IMR-90 (cell line): ENCODE measurements at regions not wholly inside any gene's neighbourhood (a gene's known extent, or its start where the extent isn't known, plus 50 kb on each side); places are given as distances from the start of the nearest gene placed in this dataset.

Source experiments
- ATAC-seq: fragments of 200-7000 bp; cut with Tn5 transposase; 2 replicates; pipeline ENCODE4 v1.9.1; 2020; ENCODE audit warnings: low read depth, mild to moderate bottlenecking, moderate library complexity
- BruUV-seq: library from RNA; stranded (reverse); fragments of 400-500 nt; replicated peaks from 2 replicates; lab custom pipeline; 2021; lab: Mats Ljungman, UMichigan
- CTCF ChIA-PET: fragments of 300-600 bp; formaldehyde crosslinking; extraction: SDS; loops from one replicate; lab custom pipeline; 2021; ENCODE audit warnings: antibody characterized with exemption; lab: Yijun Ruan, JAX
- POLR2A ChIA-PET: fragments of 300-600 bp; sonication (Branson Sonifier 250); formaldehyde crosslinking; loops from one replicate; lab custom pipeline; 2022; ENCODE audit warnings: antibody characterized with exemption; ENCODE audit not compliant: unreplicated experiment; lab: Charles Lee
- DNase-seq: peaks from one replicate; pipeline ENCODE4 v3.0.0; 2013
- H2AFZ ChIP-seq: replicated peaks from 2 replicates; pipeline ENCODE3; 2013; ENCODE audit warnings: low read length, mild to moderate bottlenecking; ENCODE audit not compliant: poor library complexity
- H2AK5ac ChIP-seq: 2 replicates; pipeline ENCODE4 v1.6.1; 2013; ENCODE audit warnings: low read depth, low read length, inconsistent platforms
- H2AK9ac ChIP-seq: replicated peaks from 2 replicates; pipeline ENCODE3; 2013; ENCODE audit warnings: mild to moderate bottlenecking, low read depth, low read length, moderate library complexity; ENCODE audit not compliant: poor library complexity
- H2BK120ac ChIP-seq: 2 replicates; pipeline ENCODE4 v1.6.1; 2013; ENCODE audit warnings: low read depth, low read length, inconsistent platforms
- H2BK15ac ChIP-seq: 3 replicates; pipeline ENCODE4 v1.6.1; 2013; ENCODE audit warnings: low read depth, low read length, inconsistent platforms
- H2BK20ac ChIP-seq: 2 replicates; pipeline ENCODE4 v1.6.1; 2013; ENCODE audit warnings: low read depth, mild to moderate bottlenecking, inconsistent platforms, low read length, moderate library complexity
- H2BK5ac ChIP-seq: 2 replicates; pipeline ENCODE4 v1.6.1; 2013; ENCODE audit warnings: mild to moderate bottlenecking, low read depth, low read length, inconsistent platforms; ENCODE audit not compliant: poor library complexity, severe bottlenecking
- H3K14ac ChIP-seq: replicated peaks from 2 replicates; pipeline ENCODE4 v1.6.1; 2013; ENCODE audit warnings: low read depth, low read length, inconsistent platforms
- H3K18ac ChIP-seq: 2 replicates; pipeline ENCODE4 v1.6.1; 2013; ENCODE audit warnings: low read depth, low read length, control low read depth
- H3K23ac ChIP-seq: 2 replicates; pipeline ENCODE4 v1.6.1; 2013; ENCODE audit warnings: low read depth, low read length, inconsistent platforms
- H3K27ac ChIP-seq: 2 replicates; pipeline ENCODE4 v1.5.1; 2013; ENCODE audit warnings: mild to moderate bottlenecking, control low read depth, low read length; ENCODE audit not compliant: insufficient read depth
- H3K27me3 ChIP-seq: 2 replicates; pipeline ENCODE4 v1.6.1; 2013; ENCODE audit warnings: low read length; ENCODE audit not compliant: control insufficient read depth, insufficient read depth
- H3K36me3 ChIP-seq: 2 replicates; pipeline ENCODE4 v1.6.1; 2013; ENCODE audit warnings: low read length, mixed read lengths; ENCODE audit not compliant: control insufficient read depth, insufficient read depth
- H3K4ac ChIP-seq: 2 replicates; pipeline ENCODE4 v1.6.1; 2013; ENCODE audit warnings: low read depth, low read length, inconsistent platforms
- H3K4me1 ChIP-seq: 2 replicates; pipeline ENCODE4 v1.6.1; 2013; ENCODE audit warnings: low read length, mixed read lengths; ENCODE audit not compliant: control insufficient read depth, insufficient read depth
- H3K4me2 ChIP-seq: 2 replicates; pipeline ENCODE4 v1.6.1; 2013; ENCODE audit warnings: low read depth, mild to moderate bottlenecking, control low read depth, low read length, moderate library complexity
- H3K4me3 ChIP-seq: 2 replicates; pipeline ENCODE4 v1.5.1; 2013; ENCODE audit warnings: low read depth, mild to moderate bottlenecking, control low read depth, low read length, moderate library complexity; ENCODE audit not compliant: insufficient read depth
- H3K56ac ChIP-seq: 2 replicates; pipeline ENCODE4 v1.6.1; 2013; ENCODE audit warnings: low read length, inconsistent platforms; ENCODE audit not compliant: insufficient read depth; ENCODE audit errors: extremely low read depth
- H3K79me1 ChIP-seq, 2 experiments: 2 replicates each; pipeline ENCODE4 v1.6.1; 2013; ENCODE audit warnings: low read length in 2 of 2, inconsistent platforms in 1 of 2, low read depth in 1 of 2
- H3K9ac ChIP-seq: 2 replicates; pipeline ENCODE4 v1.6.1; 2013; ENCODE audit warnings: low read depth, low read length, control low read depth
- H3K9me1 ChIP-seq: 2 replicates; pipeline ENCODE4 v1.6.1; 2013; ENCODE audit warnings: low read length, inconsistent platforms; ENCODE audit not compliant: insufficient read depth
- H3K9me3 ChIP-seq: 2 replicates; pipeline ENCODE4 v1.6.1; 2013; ENCODE audit warnings: low read length; ENCODE audit not compliant: control insufficient read depth, insufficient read depth
- H4K20me1 ChIP-seq: 2 replicates; pipeline ENCODE4 v1.6.1; 2013; ENCODE audit warnings: low read length, inconsistent platforms; ENCODE audit not compliant: insufficient read depth
- H4K5ac ChIP-seq: 2 replicates; pipeline ENCODE4 v1.6.1; 2013; ENCODE audit warnings: mild to moderate bottlenecking, low read depth, low read length, control low read depth
- H4K8ac ChIP-seq, 2 experiments: 2 replicates each; pipeline ENCODE4 v1.6.1; 2013; ENCODE audit warnings: low read depth in 2 of 2, low read length in 2 of 2, control low read depth in 1 of 2, inconsistent platforms in 1 of 2
- H4K91ac ChIP-seq: 2 replicates; pipeline ENCODE4 v1.6.1; 2013; ENCODE audit warnings: low read depth, low read length, inconsistent platforms; ENCODE audit not compliant: insufficient read depth
- FOS ChIP-seq: fragments of 150-350 bp; IDR thresholded peaks from 2 replicates; pipeline ENCODE4 v1.6.1; 2016; ENCODE audit warnings: low read depth, low read length
- MXI1 ChIP-seq: IDR thresholded peaks from 2 replicates; pipeline ENCODE4 v1.6.1; 2012; ENCODE audit warnings: low read depth, mild to moderate bottlenecking, low read length, moderate library complexity, borderline replicate concordance
- RAD21 ChIP-seq: IDR thresholded peaks from 2 replicates; pipeline ENCODE4 v1.6.1; 2012; ENCODE audit warnings: low read length, improper control_type of control experiment
- WGBS, 2 experiments: methylation state at CpG; one replicate each; pipeline versions ENCODE4 v1.1.5 to v1.1.7; 2013; ENCODE audit warnings: missing lambda C conversion rate in 2 of 2; ENCODE audit not compliant: insufficient read length in 1 of 2; ENCODE audit errors: extremely low coverage in 2 of 2; 5-methylcytosine and 5-hydroxymethylcytosine counted together
- dilution Hi-C: fragments of 300-500 bp; cut with HindIII; formaldehyde crosslinking; loops from one replicate; pipeline ENCODE4 v1.14.3; 2018; ENCODE audit warnings: low sequenced_read_pairs; ENCODE audit not compliant: unreplicated experiment
- in situ Hi-C: fragments of 300-500 bp; cut with MboI; formaldehyde crosslinking; loops from 3 replicates; pipeline ENCODE4 v1.14.3; 2019; ENCODE audit warnings: low sequenced_read_pairs, inconsistent platforms, mixed read lengths
- intact Hi-C: fragments of 100-400 bp; cut with micrococcal nuclease; formaldehyde crosslinking; loops from 2 replicates; pipeline ENCODE4 v1.10.0; 2022
- TF ChIP-seq, protein P1 (sequence below): conservative IDR thresholded peaks from 2 replicates; pipeline ENCODE4 v1.5.1; 2012; ENCODE audit warnings: mild to moderate bottlenecking, low read depth, low read length, improper control_type of control experiment

DNA sequence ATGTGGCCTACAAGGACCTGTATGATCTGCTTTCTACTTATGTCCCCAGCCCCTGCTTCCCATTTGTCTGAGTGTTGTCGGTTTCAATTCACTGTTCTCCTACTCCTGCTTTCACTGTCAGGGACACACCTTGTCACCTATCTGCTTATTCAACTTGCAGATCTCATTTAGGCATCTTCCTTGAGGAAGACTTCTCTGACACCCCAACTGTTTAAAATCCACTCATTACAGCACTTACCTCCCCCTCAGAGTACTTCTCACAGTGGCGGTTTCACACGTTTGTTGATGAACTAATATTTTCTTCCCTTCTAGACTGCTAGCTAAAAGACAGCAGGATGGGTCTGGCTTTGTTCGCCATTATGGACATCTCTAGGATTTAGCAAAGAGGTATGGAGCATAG, 279.9 kb upstream of the TET2 start:
- in situ Hi-C loops, result loop anchor here (25.0 kb wide), 1 partner anchor 1655 kb away; no protein-coding TSS in a partner anchor
- no peak for ATAC-seq
- intact Hi-C loops, result no loop called here

More for the DNA sequence above, 279.9 kb upstream of the TET2 start:
- dilution Hi-C loops, result no loop called here
- WGBS, 2 experiments, result 78% methylated on average over 1 of the region's 4 CpGs; no CpG with 5 or more reads in 1 of the 2 experiments
- Histone ChIP-seq H2AK5ac (no peak overlapping the region), H3K4ac (no peak overlapping the region), H4K5ac (no peak overlapping the region), H3K9me3 (no peaks in the 10 kb centered on the region), H3K36me3 (no peaks in the 10 kb centered on the region), H3K4me2 (no peak overlapping the region), H2BK15ac (no peak overlapping the region), H3K9me1 (no peaks in the 10 kb centered on the region), H3K27ac (no peak overlapping the region), H3K4me3 (no peak overlapping the region), H2BK5ac (no peak overlapping the region), H2AFZ (no peak overlapping the region), H4K8ac (no peak overlapping the region), H2BK120ac (no peak overlapping the region), H3K9ac (no peak overlapping the region), H3K56ac (no peak overlapping the region), H3K14ac (no peak overlapping the region), H2BK20ac (no peak overlapping the region), H3K4me1 (no peaks in the 10 kb centered on the region), H3K18ac (no peak overlapping the region), H3K27me3 (no peaks in the 10 kb centered on the region), H2AK9ac (no peak overlapping the region), H4K20me1 (no peaks in the 10 kb centered on the region), H3K79me1 (no peaks in the 10 kb centered on the region), H4K91ac (no peak overlapping the region), H3K23ac (no peak overlapping the region)
- DNase-seq, result no peak
- BruUV-seq, result no TSS peak
- CTCF ChIA-PET, result no interaction called here
- POLR2A ChIA-PET, result no interaction called here
- no peak for TF ChIP-seq RAD21
- TF ChIP-seq FOS, result no peak
- TF ChIP-seq, protein P1, sequence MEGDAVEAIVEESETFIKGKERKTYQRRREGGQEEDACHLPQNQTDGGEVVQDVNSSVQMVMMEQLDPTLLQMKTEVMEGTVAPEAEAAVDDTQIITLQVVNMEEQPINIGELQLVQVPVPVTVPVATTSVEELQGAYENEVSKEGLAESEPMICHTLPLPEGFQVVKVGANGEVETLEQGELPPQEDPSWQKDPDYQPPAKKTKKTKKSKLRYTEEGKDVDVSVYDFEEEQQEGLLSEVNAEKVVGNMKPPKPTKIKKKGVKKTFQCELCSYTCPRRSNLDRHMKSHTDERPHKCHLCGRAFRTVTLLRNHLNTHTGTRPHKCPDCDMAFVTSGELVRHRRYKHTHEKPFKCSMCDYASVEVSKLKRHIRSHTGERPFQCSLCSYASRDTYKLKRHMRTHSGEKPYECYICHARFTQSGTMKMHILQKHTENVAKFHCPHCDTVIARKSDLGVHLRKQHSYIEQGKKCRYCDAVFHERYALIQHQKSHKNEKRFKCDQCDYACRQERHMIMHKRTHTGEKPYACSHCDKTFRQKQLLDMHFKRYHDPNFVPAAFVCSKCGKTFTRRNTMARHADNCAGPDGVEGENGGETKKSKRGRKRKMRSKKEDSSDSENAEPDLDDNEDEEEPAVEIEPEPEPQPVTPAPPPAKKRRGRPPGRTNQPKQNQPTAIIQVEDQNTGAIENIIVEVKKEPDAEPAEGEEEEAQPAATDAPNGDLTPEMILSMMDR, result no peak
- no peak for TF ChIP-seq MXI1
